Thyroid gland (tissue), 4 donors: ENCODE measurements at regions not wholly inside any gene's neighbourhood (a gene's known extent, or its start where the extent isn't known, plus 50 kb on each side); places are given as distances from the start of the nearest gene placed in this dataset.

Source experiments
- POLR2A ChIP-seq, 2 donors: fragments of 450-650 bp; IDR thresholded peaks; one replicate each; pipeline ENCODE4 v1.6.1; 2017; ENCODE audit warnings: antibody characterized with exemption in 2 of 2, mild to moderate bottlenecking in 2 of 2, moderate library complexity in 1 of 2
- TF ChIP-seq, protein P1 (sequence below), 6 experiments: fragments of 200-600 bp in 3 of 6; fragments of 450-650 bp in 3 of 6; sonication (generic) in 3 of 6; IDR thresholded peaks; one replicate each; pipeline ENCODE4 v1.5.1; 2016 to 2019; ENCODE audit warnings: antibody characterized with exemption in 6 of 6, mild to moderate bottlenecking in 2 of 6, inconsistent platforms in 1 of 6, moderate library complexity in 1 of 6

DNA sequence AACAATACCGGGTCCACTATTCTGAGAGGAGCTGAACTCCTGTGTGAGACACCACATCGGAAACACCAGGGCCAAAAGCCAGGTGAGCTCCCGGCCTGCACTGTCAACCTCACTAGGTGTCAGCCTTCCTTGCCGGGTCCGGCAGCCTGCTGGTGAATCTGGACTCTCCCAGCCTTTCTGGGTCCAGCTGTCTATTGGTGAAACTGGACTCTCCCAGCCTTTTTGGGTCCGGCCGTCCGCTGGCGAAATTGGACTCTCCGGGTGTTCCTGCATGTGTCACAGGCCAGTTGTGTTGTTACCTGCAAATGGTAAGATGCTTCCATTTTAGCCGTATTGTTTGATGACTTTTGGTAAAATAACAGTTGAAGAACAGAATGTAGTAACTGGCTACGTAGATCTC, 801.5 kb downstream of the CDH9 start:
- TF ChIP-seq, protein P1, sequence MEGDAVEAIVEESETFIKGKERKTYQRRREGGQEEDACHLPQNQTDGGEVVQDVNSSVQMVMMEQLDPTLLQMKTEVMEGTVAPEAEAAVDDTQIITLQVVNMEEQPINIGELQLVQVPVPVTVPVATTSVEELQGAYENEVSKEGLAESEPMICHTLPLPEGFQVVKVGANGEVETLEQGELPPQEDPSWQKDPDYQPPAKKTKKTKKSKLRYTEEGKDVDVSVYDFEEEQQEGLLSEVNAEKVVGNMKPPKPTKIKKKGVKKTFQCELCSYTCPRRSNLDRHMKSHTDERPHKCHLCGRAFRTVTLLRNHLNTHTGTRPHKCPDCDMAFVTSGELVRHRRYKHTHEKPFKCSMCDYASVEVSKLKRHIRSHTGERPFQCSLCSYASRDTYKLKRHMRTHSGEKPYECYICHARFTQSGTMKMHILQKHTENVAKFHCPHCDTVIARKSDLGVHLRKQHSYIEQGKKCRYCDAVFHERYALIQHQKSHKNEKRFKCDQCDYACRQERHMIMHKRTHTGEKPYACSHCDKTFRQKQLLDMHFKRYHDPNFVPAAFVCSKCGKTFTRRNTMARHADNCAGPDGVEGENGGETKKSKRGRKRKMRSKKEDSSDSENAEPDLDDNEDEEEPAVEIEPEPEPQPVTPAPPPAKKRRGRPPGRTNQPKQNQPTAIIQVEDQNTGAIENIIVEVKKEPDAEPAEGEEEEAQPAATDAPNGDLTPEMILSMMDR (IDR thresholded peaks at IDR 0.05), result no peak
- no peak for TF ChIP-seq POLR2A (IDR thresholded peaks at IDR 0.05)
